ENCODE measurements at regions not wholly inside any gene's neighbourhood (a gene's known extent, or its start where the extent isn't known, plus 50 kb on each side); places are given as distances from the start of the nearest gene placed in this dataset.

DNA sequence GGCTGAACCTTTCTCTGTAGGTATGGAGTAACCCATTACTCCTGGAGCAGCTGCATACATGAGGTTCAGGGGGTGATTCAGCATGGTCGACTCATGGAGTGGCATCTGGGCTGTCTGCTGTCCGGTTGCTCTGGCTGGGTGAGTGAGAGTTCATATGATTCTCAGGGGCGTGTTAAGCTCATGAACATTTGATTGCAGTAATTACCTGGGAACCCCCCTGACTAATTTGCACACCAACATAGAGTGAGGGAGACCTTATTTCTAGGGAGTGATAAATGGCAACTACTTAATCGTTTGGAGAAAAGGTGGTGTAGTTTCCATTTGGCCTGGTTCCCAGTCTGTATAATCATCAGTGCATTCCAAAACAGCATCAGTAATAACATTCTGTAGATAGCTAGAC, 661.9 kb downstream of the ETS1 start:
- TF ChIP-seq, protein P1, sequence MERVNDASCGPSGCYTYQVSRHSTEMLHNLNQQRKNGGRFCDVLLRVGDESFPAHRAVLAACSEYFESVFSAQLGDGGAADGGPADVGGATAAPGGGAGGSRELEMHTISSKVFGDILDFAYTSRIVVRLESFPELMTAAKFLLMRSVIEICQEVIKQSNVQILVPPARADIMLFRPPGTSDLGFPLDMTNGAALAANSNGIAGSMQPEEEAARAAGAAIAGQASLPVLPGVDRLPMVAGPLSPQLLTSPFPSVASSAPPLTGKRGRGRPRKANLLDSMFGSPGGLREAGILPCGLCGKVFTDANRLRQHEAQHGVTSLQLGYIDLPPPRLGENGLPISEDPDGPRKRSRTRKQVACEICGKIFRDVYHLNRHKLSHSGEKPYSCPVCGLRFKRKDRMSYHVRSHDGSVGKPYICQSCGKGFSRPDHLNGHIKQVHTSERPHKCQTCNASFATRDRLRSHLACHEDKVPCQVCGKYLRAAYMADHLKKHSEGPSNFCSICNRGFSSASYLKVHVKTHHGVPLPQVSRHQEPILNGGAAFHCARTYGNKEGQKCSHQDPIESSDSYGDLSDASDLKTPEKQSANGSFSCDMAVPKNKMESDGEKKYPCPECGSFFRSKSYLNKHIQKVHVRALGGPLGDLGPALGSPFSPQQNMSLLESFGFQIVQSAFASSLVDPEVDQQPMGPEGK (CRISPR knock-in tag; IDR thresholded peaks at IDR 0.05; ENCODE audit: borderline replicate concordance) = no peak
- TF ChIP-seq CSDC2 (CRISPR knock-in tag; IDR thresholded peaks at IDR 0.05) (no peak), ZNF8 (CRISPR knock-in tag; IDR thresholded peaks at IDR 0.05) (no peak), SNAI2 (CRISPR knock-in tag; IDR thresholded peaks at IDR 0.05) (no peak), GLIS3 (CRISPR knock-in tag; IDR thresholded peaks at IDR 0.05) (no peak), ZFP30 (CRISPR knock-in tag; IDR thresholded peaks at IDR 0.05) (no peak), TOX (CRISPR knock-in tag; IDR thresholded peaks at IDR 0.05; ENCODE audit: borderline replicate concordance) (no peak), ZFP3 (CRISPR knock-in tag; IDR thresholded peaks at IDR 0.05) (no peak), RARB (CRISPR knock-in tag; IDR thresholded peaks at IDR 0.05) (no peak)
